Panc1 (cell line): ENCODE measurements at regions not wholly inside any gene's neighbourhood (a gene's known extent, or its start where the extent isn't known, plus 50 kb on each side); places are given as distances from the start of the nearest gene placed in this dataset.

Experiments
- ATAC-seq: fragments of 200-7000 bp; cut with Tn5 transposase; 2 replicates; pipeline ENCODE4 v1.9.1; 2020; ENCODE audit warnings: mild to moderate bottlenecking, moderate library complexity
- BruUV-seq: library from RNA; stranded (reverse); fragments of 400-500 nt; replicated peaks from 2 replicates; lab custom pipeline; 2021; lab: Mats Ljungman, UMichigan
- CTCF ChIA-PET: fragments of 300-600 bp; sonication (Branson Sonifier 250); formaldehyde crosslinking; loops from one replicate; lab custom pipeline; 2022; ENCODE audit warnings: antibody characterized with exemption; lab: Charles Lee
- POLR2A ChIA-PET: fragments of 300-600 bp; sonication (Branson Sonifier 250); formaldehyde crosslinking; loops from one replicate; lab custom pipeline; 2022; ENCODE audit warnings: antibody characterized with exemption; lab: Charles Lee
- DNase-seq: peaks from one replicate; pipeline ENCODE4 v3.0.0-alpha.2; 2010; ENCODE audit warnings: low read depth, low spot score
- H3K27ac ChIP-seq: 2 replicates; pipeline ENCODE4 v1.5.1; 2011; ENCODE audit warnings: mild to moderate bottlenecking, low read length, inconsistent platforms
- H3K27me3 ChIP-seq: fragments of 200-500 bp; sonication (Bioruptor generic); 2 replicates; pipeline ENCODE4 v1.6.0; 2014; ENCODE audit warnings: low read length, inconsistent platforms; ENCODE audit not compliant: control insufficient read depth, insufficient read depth
- H3K36me3 ChIP-seq: fragments of 200-500 bp; sonication (Bioruptor generic); 2 replicates; pipeline ENCODE4 v1.5.1; 2014; ENCODE audit warnings: inconsistent platforms, mild to moderate bottlenecking, low read length, moderate library complexity; ENCODE audit not compliant: control insufficient read depth, insufficient read depth
- H3K4me1 ChIP-seq: 2 replicates; pipeline ENCODE4 v1.5.1; 2011; ENCODE audit warnings: inconsistent platforms, mild to moderate bottlenecking, low read length, moderate library complexity; ENCODE audit not compliant: control insufficient read depth, insufficient read depth
- H3K4me3 ChIP-seq, 2 experiments: 2 replicates each; pipeline ENCODE4 v1.5.1; 2011 to 2012; ENCODE audit warnings: low read depth in 2 of 2, low read length in 2 of 2, mild to moderate bottlenecking in 2 of 2, inconsistent platforms in 1 of 2, moderate library complexity in 1 of 2
- H3K9me3 ChIP-seq: fragments of 200-500 bp; sonication (Bioruptor generic); 2 replicates; pipeline ENCODE4 v1.5.1; 2014; ENCODE audit warnings: low read depth, mild to moderate bottlenecking, inconsistent platforms, low read length, moderate library complexity; ENCODE audit not compliant: control insufficient read depth, insufficient read depth
- POLR2AphosphoS5 ChIP-seq: IDR thresholded peaks from 2 replicates; pipeline ENCODE4 v1.6.1; 2012; ENCODE audit warnings: mild to moderate bottlenecking, low read depth, low read length, moderate library complexity
- SIN3A ChIP-seq: IDR thresholded peaks from 2 replicates; pipeline ENCODE4 v1.6.1; 2012; ENCODE audit warnings: low read depth, mild to moderate bottlenecking, low read length, moderate library complexity, borderline replicate concordance; ENCODE audit not compliant: insufficient read depth
- TCF7L2 ChIP-seq: IDR thresholded peaks from 2 replicates; pipeline ENCODE4 v1.6.1; 2011; ENCODE audit warnings: mild to moderate bottlenecking, low read depth, low read length, inconsistent platforms
- in situ Hi-C: cut with HindIII; loops from 2 replicates; pipeline ENCODE4 v1.10.0; 2016; ENCODE audit warnings: low sequenced_read_pairs, low pct_unique_long_range_greater_than_20kb
- intact Hi-C: fragments of 100-400 bp; cut with micrococcal nuclease; formaldehyde crosslinking; loops from one replicate; pipeline ENCODE4 v1.10.0; 2022; ENCODE audit not compliant: unreplicated experiment
- TF ChIP-seq, protein P1 (sequence below): fragments of 450-650 bp; IDR thresholded peaks from 2 replicates; pipeline ENCODE4 v1.5.1; 2017; ENCODE audit warnings: mild to moderate bottlenecking
- TF ChIP-seq, protein P2 (sequence below), 2 experiments: IDR thresholded peaks; 2 replicates each; pipeline ENCODE4 v1.6.1; 2011 to 2012; ENCODE audit warnings: low read depth in 2 of 2, control low read depth in 1 of 2, low read length in 1 of 2, mild to moderate bottlenecking in 1 of 2, moderate library complexity in 1 of 2; ENCODE audit not compliant: insufficient read depth in 1 of 2

DNA sequence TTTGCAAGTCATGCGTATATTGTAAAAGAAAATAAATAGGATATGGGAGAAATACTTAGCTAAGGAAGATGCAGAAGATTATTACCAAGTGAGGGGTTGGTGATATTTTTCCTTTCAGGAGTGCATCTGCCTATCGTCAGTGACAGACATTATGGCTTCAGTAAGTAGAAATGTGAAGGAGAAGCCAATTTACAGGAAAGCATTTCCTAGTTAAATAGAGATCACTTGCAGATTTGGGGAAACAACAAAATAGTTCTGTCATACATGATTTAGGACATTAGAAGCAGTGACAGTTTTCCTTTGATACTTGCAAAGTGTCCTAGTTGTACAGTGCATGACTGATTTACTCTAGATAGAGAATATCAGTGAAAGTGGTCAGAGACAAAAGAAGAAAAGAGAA lies 747.8 kb upstream of the KLHL1 start:
- no peak for ATAC-seq
- in situ Hi-C loops (no loop called here), intact Hi-C loops (no loop called here)

DNA sequence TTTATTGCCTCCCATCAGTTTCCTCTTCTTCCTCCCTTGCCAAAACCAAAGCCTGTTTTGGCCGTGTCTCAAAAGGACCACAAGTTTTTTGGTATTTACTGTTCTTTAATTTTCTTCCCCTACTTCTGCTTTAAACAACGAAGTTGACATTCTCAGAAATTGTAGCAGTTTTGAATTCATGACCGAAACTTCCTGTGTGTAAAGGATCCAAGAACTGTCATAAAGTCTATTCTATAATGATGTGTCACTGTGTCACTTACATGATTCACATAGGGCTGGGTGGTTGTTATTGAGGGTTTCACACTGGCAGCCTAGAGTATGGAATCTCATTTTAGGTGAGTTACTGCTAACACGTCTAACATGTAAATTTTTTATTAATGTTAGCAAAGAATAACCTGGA lies 741.0 kb upstream of the KLHL1 start:
- Histone ChIP-seq H3K9me3 (no peaks in the 10 kb centered on the region), H3K27ac (no peak overlapping the region), H3K4me3 (no peak overlapping the region), H3K4me1 (no peaks in the 10 kb centered on the region), H3K27me3 (no peaks in the 10 kb centered on the region), H3K36me3 (no peaks in the 10 kb centered on the region)
- ChIA-PET POLR2A (no interaction called here), CTCF (no interaction called here)
- BruUV-seq = no TSS peak
- DNase-seq (no peak), ATAC-seq (no peak)
- in situ Hi-C loops (no loop called here), intact Hi-C loops (no loop called here)
- TF ChIP-seq, protein P1, sequence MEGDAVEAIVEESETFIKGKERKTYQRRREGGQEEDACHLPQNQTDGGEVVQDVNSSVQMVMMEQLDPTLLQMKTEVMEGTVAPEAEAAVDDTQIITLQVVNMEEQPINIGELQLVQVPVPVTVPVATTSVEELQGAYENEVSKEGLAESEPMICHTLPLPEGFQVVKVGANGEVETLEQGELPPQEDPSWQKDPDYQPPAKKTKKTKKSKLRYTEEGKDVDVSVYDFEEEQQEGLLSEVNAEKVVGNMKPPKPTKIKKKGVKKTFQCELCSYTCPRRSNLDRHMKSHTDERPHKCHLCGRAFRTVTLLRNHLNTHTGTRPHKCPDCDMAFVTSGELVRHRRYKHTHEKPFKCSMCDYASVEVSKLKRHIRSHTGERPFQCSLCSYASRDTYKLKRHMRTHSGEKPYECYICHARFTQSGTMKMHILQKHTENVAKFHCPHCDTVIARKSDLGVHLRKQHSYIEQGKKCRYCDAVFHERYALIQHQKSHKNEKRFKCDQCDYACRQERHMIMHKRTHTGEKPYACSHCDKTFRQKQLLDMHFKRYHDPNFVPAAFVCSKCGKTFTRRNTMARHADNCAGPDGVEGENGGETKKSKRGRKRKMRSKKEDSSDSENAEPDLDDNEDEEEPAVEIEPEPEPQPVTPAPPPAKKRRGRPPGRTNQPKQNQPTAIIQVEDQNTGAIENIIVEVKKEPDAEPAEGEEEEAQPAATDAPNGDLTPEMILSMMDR = no peak
- TF ChIP-seq POLR2AphosphoS5 (no peak), SIN3A (no peak), TCF7L2 (no peak)
- TF ChIP-seq, protein P2, sequence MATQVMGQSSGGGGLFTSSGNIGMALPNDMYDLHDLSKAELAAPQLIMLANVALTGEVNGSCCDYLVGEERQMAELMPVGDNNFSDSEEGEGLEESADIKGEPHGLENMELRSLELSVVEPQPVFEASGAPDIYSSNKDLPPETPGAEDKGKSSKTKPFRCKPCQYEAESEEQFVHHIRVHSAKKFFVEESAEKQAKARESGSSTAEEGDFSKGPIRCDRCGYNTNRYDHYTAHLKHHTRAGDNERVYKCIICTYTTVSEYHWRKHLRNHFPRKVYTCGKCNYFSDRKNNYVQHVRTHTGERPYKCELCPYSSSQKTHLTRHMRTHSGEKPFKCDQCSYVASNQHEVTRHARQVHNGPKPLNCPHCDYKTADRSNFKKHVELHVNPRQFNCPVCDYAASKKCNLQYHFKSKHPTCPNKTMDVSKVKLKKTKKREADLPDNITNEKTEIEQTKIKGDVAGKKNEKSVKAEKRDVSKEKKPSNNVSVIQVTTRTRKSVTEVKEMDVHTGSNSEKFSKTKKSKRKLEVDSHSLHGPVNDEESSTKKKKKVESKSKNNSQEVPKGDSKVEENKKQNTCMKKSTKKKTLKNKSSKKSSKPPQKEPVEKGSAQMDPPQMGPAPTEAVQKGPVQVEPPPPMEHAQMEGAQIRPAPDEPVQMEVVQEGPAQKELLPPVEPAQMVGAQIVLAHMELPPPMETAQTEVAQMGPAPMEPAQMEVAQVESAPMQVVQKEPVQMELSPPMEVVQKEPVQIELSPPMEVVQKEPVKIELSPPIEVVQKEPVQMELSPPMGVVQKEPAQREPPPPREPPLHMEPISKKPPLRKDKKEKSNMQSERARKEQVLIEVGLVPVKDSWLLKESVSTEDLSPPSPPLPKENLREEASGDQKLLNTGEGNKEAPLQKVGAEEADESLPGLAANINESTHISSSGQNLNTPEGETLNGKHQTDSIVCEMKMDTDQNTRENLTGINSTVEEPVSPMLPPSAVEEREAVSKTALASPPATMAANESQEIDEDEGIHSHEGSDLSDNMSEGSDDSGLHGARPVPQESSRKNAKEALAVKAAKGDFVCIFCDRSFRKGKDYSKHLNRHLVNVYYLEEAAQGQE (IDR thresholded peaks at IDR 0.05; ENCODE audit: insufficient read depth in 1 of 2, low read depth in 2 of 2, low read length in 1 of 2) = no peak

More for the DNA sequence above, 747.8 kb upstream of the KLHL1 start:
- Histone ChIP-seq H3K9me3 (no peaks in the 10 kb centered on the region), H3K36me3 (no peaks in the 10 kb centered on the region), H3K27me3 (no peaks in the 10 kb centered on the region), H3K4me1 (no peaks in the 10 kb centered on the region), H3K4me3 (no peak overlapping the region), H3K27ac (no peak overlapping the region)
- CTCF ChIA-PET = no interaction called here
- no peak for TF ChIP-seq POLR2AphosphoS5
- DNase-seq = no peak
- POLR2A ChIA-PET = no interaction called here
- no TSS peak for BruUV-seq

DNA sequence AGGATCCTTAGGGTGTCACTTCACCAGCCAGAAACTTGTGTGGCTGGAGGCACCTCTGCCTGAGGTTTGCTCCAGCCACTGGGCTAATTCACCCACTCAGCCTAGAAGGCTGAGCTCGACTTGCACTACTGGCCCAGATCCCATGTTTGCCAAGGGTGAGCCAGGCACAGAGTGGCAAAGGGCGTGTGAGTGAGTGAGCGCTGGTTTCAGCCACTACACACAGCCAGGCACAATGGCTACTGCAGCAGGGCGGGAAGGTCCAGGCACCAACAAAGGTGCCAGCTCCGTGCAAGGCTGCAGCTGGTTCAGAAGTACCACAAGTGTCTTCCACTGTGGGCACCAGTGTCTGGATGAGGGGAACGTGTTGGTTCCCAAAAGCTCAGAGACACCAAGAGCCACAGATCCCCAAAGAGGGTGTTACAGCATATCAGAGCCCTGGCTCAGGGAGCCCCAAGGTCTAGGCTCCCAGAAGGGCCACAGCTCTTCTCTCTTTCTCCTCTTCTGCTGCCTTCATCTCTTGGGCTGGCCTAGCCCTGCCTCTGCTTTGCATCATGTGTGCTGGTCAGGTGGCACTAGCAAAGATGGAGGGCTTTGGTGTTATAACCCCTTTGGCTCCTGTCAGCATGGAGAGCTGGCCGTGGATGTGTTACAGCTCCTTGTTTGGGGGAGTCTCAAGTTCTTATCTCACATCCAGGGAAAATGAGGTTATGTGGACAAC lies 736.3 kb upstream of the KLHL1 start:
- no peak overlapping the region for H3K4me3 ChIP-seq
- no TSS peak for BruUV-seq
- CTCF ChIA-PET = no interaction called here
- H3K4me1 ChIP-seq = no peaks in the 10 kb centered on the region
- no peak overlapping the region for H3K27ac ChIP-seq
- no peak for DNase-seq
- ATAC-seq = no peak
- no peaks in the 10 kb centered on the region for H3K36me3 ChIP-seq
- H3K27me3 ChIP-seq = no peaks in the 10 kb centered on the region
- intact Hi-C loops = no loop called here
- POLR2A ChIA-PET = no interaction called here
- in situ Hi-C loops = no loop called here
- no peaks in the 10 kb centered on the region for H3K9me3 ChIP-seq
- TF ChIP-seq, protein P1 = no peak
- TF ChIP-seq, protein P2 (IDR thresholded peaks at IDR 0.05; ENCODE audit: insufficient read depth in 1 of 2, low read depth in 2 of 2, low read length in 1 of 2) = no peak
- TF ChIP-seq TCF7L2 (no peak), POLR2AphosphoS5 (no peak), SIN3A (no peak)
